Neuronal stem cell (in vitro differentiated cells): ENCODE measurements at regions not wholly inside any gene's neighbourhood (a gene's known extent, or its start where the extent isn't known, plus 50 kb on each side); places are given as distances from the start of the nearest gene placed in this dataset.

Experiments
- DNase-seq: peaks from one replicate; pipeline ENCODE4 v3.0.0-alpha.2; 2013; ENCODE audit warnings: low spot score
- H2AFZ ChIP-seq: one replicate; pipeline ENCODE4 v1.6.1; 2013; ENCODE audit warnings: mild to moderate bottlenecking, low read length, inconsistent platforms
- H2AK5ac ChIP-seq: 2 replicates; pipeline ENCODE4 v1.6.1; 2013; ENCODE audit warnings: low read depth, mild to moderate bottlenecking, inconsistent platforms, low read length, moderate library complexity, mixed read lengths
- H2BK120ac ChIP-seq: 2 replicates; pipeline ENCODE4 v1.6.1; 2013; ENCODE audit warnings: low read depth, mild to moderate bottlenecking, inconsistent platforms, low read length, moderate library complexity, mixed read lengths
- H2BK12ac ChIP-seq: one replicate; pipeline ENCODE4 v1.6.1; 2013; ENCODE audit warnings: low read length, inconsistent platforms
- H2BK15ac ChIP-seq: 2 replicates; pipeline ENCODE4 v1.6.1; 2013; ENCODE audit warnings: mild to moderate bottlenecking, low read length, inconsistent platforms, mixed read lengths
- H2BK5ac ChIP-seq: one replicate; pipeline ENCODE4 v1.6.1; 2013; ENCODE audit warnings: inconsistent platforms, mild to moderate bottlenecking, low read length, moderate library complexity
- H3K14ac ChIP-seq: one replicate; pipeline ENCODE4 v1.6.1; 2013; ENCODE audit warnings: low read length, inconsistent platforms
- H3K18ac ChIP-seq: 2 replicates; pipeline ENCODE4 v1.6.1; 2013; ENCODE audit warnings: low read length, inconsistent platforms
- H3K23ac ChIP-seq: 2 replicates; pipeline ENCODE4 v1.6.1; 2013; ENCODE audit warnings: low read depth, mild to moderate bottlenecking, mixed read lengths, low read length, inconsistent platforms; ENCODE audit not compliant: poor library complexity
- H3K27ac ChIP-seq: replicated peaks from 3 replicates; pipeline ENCODE4 v1.5.1; 2013; ENCODE audit warnings: low read length, inconsistent platforms
- H3K27me3 ChIP-seq, 3 experiments: 2 replicates each; pipeline ENCODE4 v1.6.1; 2013; ENCODE audit warnings: low read length in 3 of 3, mild to moderate bottlenecking in 2 of 3, inconsistent platforms in 1 of 3, low read depth in 1 of 3, mixed read lengths in 1 of 3, moderate library complexity in 1 of 3; ENCODE audit not compliant: control insufficient read depth in 3 of 3, insufficient read depth in 3 of 3
- H3K36me3 ChIP-seq, 2 donors: replicated peaks in 1 of 2; 2 replicates each; pipeline ENCODE4 v1.6.1; 2013; ENCODE audit warnings: low read length in 2 of 2; ENCODE audit not compliant: control insufficient read depth in 2 of 2, insufficient read depth in 2 of 2
- H3K4ac ChIP-seq: 2 replicates; pipeline ENCODE4 v1.6.1; 2013; ENCODE audit warnings: inconsistent platforms, mild to moderate bottlenecking, low read length, moderate library complexity
- H3K4me1 ChIP-seq, 2 donors: 1 replicate in 1 of 2; 2 replicates in 1 of 2; pipeline ENCODE4 v1.6.1; 2013; ENCODE audit warnings: low read length in 2 of 2, low read depth in 1 of 2; ENCODE audit not compliant: control insufficient read depth in 2 of 2, insufficient read depth in 1 of 2
- H3K4me2 ChIP-seq: one replicate; pipeline ENCODE4 v1.6.1; 2013; ENCODE audit warnings: mild to moderate bottlenecking, low read length, inconsistent platforms; ENCODE audit not compliant: insufficient read depth, poor library complexity, severe bottlenecking
- H3K4me3 ChIP-seq, 2 donors: 2 replicates each; pipeline ENCODE4 v1.5.1; 2013; ENCODE audit warnings: low read length in 2 of 2, mild to moderate bottlenecking in 2 of 2, inconsistent platforms in 1 of 2, moderate library complexity in 1 of 2
- H3K79me1 ChIP-seq: one replicate; pipeline ENCODE4 v1.6.1; 2013; ENCODE audit warnings: low read depth, mild to moderate bottlenecking, inconsistent platforms, low read length, moderate library complexity
- H3K9ac ChIP-seq: one replicate; pipeline ENCODE4 v1.6.1; 2013; ENCODE audit warnings: mild to moderate bottlenecking, low read depth, low read length, inconsistent platforms; ENCODE audit not compliant: poor library complexity
- H3K9me3 ChIP-seq, 2 donors: replicated peaks in 1 of 2; 2 replicates each; pipeline versions ENCODE3 to v1.6.1; 2013; ENCODE audit warnings: low read length in 2 of 2, mild to moderate bottlenecking in 2 of 2, inconsistent platforms in 1 of 2, low read depth in 1 of 2, mixed read lengths in 1 of 2, moderate library complexity in 1 of 2; ENCODE audit not compliant: control insufficient read depth in 2 of 2, insufficient read depth in 1 of 2
- H4K8ac ChIP-seq: one replicate; pipeline ENCODE4 v1.6.1; 2013; ENCODE audit warnings: low read depth, mild to moderate bottlenecking, inconsistent platforms, low read length, moderate library complexity
- H4K91ac ChIP-seq: one replicate; pipeline ENCODE4 v1.6.1; 2013; ENCODE audit warnings: low read length, low read depth, mild to moderate bottlenecking, inconsistent platforms; ENCODE audit not compliant: poor library complexity
- WGBS, 2 donors: extraction: QIAGEN DNeasy Blood & Tissue Kit; methylation state at CpG; one replicate each; pipeline ENCODE4 v1.1.7; 2013; ENCODE audit warnings: missing lambda C conversion rate in 2 of 2, mixed read lengths in 1 of 2; ENCODE audit not compliant: insufficient read length in 2 of 2, insufficient replicate concordance in 1 of 2; ENCODE audit errors: extremely low coverage in 2 of 2; 5-methylcytosine and 5-hydroxymethylcytosine counted together

- Histone ChIP-seq H3K4me1 (no peaks in the 10 kb centered on the region), H4K91ac (no peak overlapping the region), H2BK12ac (no peak overlapping the region), H3K18ac (no peak overlapping the region), H3K4me2 (no peak overlapping the region), H3K79me1 (no peaks in the 10 kb centered on the region), H2BK15ac (no peak overlapping the region), H3K9me3 (no peaks in the 10 kb centered on the region), H3K23ac (no peak overlapping the region), H3K4ac (no peak overlapping the region), H2AK5ac (no peak overlapping the region), H3K27me3 (peaks cover 0 to 3% (median 0%) of the 10 kb centered on the region in 3 experiments), H3K14ac (no peak overlapping the region), H2AFZ (no peak overlapping the region), H2BK5ac (no peak overlapping the region), H3K9ac (no peak overlapping the region), H3K36me3 (no peaks in the 10 kb centered on the region), H3K4me3 (no peak overlapping the region), H3K27ac (no peak overlapping the region), H4K8ac (no peak overlapping the region), H2BK120ac (no peak overlapping the region)
- DNase-seq: no peak
These were observed 252.4 kb downstream of the CLIC5 start for GRCh38 chr6:45763281-45763680.

- Histone ChIP-seq H2AFZ (no peak overlapping the region), H3K4me3 (no peak overlapping the region), H2BK5ac (no peak overlapping the region), H3K23ac (no peak overlapping the region), H2BK15ac (no peak overlapping the region), H3K14ac (no peak overlapping the region), H3K79me1 (no peaks in the 10 kb centered on the region), H3K4ac (no peak overlapping the region), H4K8ac (no peak overlapping the region), H4K91ac (no peak overlapping the region), H3K27me3 (no peaks in the 10 kb centered on the region), H2BK120ac (no peak overlapping the region), H2BK12ac (no peak overlapping the region), H3K36me3 (no peaks in the 10 kb centered on the region), H3K27ac (no peak overlapping the region), H3K4me2 (no peak overlapping the region), H3K18ac (no peak overlapping the region), H3K9me3 (no peaks in the 10 kb centered on the region), H2AK5ac (no peak overlapping the region), H3K9ac (no peak overlapping the region), H3K4me1 (no peaks in the 10 kb centered on the region)
- no peak for DNase-seq
- no CpG with 5 or more reads among the region's 2 CpGs for WGBS, 2 donors
These were observed 256.2 kb downstream of the CLIC5 start for GRCh38 chr6:45759472-45759810.

DNA sequence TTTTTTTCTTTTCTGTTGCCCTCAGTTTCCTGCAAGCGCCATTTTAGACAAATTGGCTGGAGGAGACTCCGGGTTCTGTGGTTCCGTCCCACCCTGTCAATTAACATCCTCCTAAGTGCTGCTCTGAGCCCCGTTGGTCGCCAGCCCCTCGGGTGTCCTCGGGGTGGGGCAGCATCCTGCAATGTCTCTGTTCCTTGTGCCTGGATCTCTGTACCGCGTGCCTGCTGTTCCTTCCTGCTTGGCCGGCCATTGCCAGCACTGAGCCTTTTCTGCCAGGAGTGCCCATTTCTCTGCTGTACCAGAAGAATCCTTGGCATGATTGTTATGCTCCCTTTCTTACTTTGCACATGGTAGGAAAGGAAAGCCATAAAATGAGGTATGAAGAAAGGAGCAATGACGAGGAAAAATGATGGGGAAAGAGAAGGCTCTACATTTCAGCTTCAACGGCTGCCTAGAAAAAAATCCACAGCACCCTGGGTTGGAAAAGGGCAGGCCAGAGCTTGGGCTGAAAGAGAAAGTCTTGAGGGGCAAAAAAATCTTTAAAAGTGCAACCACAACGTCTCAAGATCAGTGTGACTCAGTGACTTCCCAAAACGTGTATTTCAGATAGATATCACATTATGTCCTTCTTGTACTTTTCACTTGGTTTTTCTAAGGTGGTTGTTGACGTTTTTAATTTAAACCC lies 256.7 kb downstream of the CLIC5 start:
- H2BK5ac ChIP-seq: no peak overlapping the region
- no peaks in the 10 kb centered on the region for H3K4me1 ChIP-seq
- no peak overlapping the region for H3K4me2 ChIP-seq
- no peak for DNase-seq
- no peaks in the 10 kb centered on the region for H3K9me3 ChIP-seq
- H3K9ac ChIP-seq: no peak overlapping the region
- no peak overlapping the region for H3K4ac ChIP-seq
- H2BK120ac ChIP-seq: no peak overlapping the region
- H3K27ac ChIP-seq: no peak overlapping the region
- no peak overlapping the region for H2BK15ac ChIP-seq
- no peak overlapping the region for H2BK12ac ChIP-seq
- no CpG with 5 or more reads among the region's 15 CpGs for WGBS, 2 donors
- H3K4me3 ChIP-seq: no peak overlapping the region
- no peaks in the 10 kb centered on the region for H3K27me3 ChIP-seq
- H3K23ac ChIP-seq: no peak overlapping the region
- H3K14ac ChIP-seq: no peak overlapping the region
- no peaks in the 10 kb centered on the region for H3K36me3 ChIP-seq
- no peaks in the 10 kb centered on the region for H3K79me1 ChIP-seq
- no peak overlapping the region for H2AFZ ChIP-seq
- H4K8ac ChIP-seq: no peak overlapping the region
- no peak overlapping the region for H3K18ac ChIP-seq
- no peak overlapping the region for H4K91ac ChIP-seq
- H2AK5ac ChIP-seq: no peak overlapping the region

- Histone ChIP-seq H4K91ac (no peak overlapping the region), H2AK5ac (no peak overlapping the region), H2AFZ (no peak overlapping the region), H3K4me3 (no peak overlapping the region), H4K8ac (no peak overlapping the region), H3K27ac (no peak overlapping the region), H3K9ac (no peak overlapping the region), H2BK12ac (no peak overlapping the region), H2BK15ac (no peak overlapping the region), H3K23ac (no peak overlapping the region), H3K36me3 (no peaks in the 10 kb centered on the region), H3K4ac (no peak overlapping the region), H2BK120ac (no peak overlapping the region), H3K4me1 (no peaks in the 10 kb centered on the region), H3K27me3 (no peaks in the 10 kb centered on the region), H3K79me1 (no peaks in the 10 kb centered on the region), H3K18ac (no peak overlapping the region), H3K14ac (no peak overlapping the region), H2BK5ac (no peak overlapping the region), H3K4me2 (no peak overlapping the region), H3K9me3 (no peaks in the 10 kb centered on the region)
- WGBS, 2 donors: no CpG with 5 or more reads among the region's 3 CpGs
- DNase-seq: no peak
These were observed 258.1 kb downstream of the CLIC5 start for GRCh38 chr6:45757443-45758130.
